Psoas muscle (tissue), 7 donors: ENCODE measurements at regions not wholly inside any gene's neighbourhood (a gene's known extent, or its start where the extent isn't known, plus 50 kb on each side); places are given as distances from the start of the nearest gene placed in this dataset.

Experiments
- ATAC-seq, 4 donors: fragments of 200-7000 bp; cut with Tn5 transposase; one replicate each; pipeline ENCODE4 v1.9.1; 2020; ENCODE audit warnings: moderate library complexity in 3 of 4, mild to moderate bottlenecking in 2 of 4
- DNase-seq, 2 donors: peaks; one replicate each; pipeline ENCODE4 v3.0.0-alpha.2; 2020
- H3K27ac ChIP-seq: fragments of 200-600 bp; one replicate; pipeline ENCODE4 v1.8.0; 2022
- H3K27me3 ChIP-seq, 3 donors: fragments of 200-600 bp in 1 of 3; one replicate each; pipeline versions ENCODE4 v1.6.1 to v1.8.0; 2013 to 2022; ENCODE audit warnings: low read length in 2 of 3, mild to moderate bottlenecking in 2 of 3, moderate library complexity in 1 of 3; ENCODE audit not compliant: insufficient read depth in 3 of 3
- H3K36me3 ChIP-seq, 2 donors: fragments of 200-600 bp in 1 of 2; one replicate each; pipeline versions ENCODE4 v1.6.1 to v1.8.0; 2013 to 2022; ENCODE audit warnings: low read depth in 1 of 2, mild to moderate bottlenecking in 1 of 2, moderate library complexity in 1 of 2; ENCODE audit not compliant: insufficient read depth in 1 of 2
- H3K4me1 ChIP-seq: fragments of 200-600 bp; one replicate; pipeline ENCODE4 v1.8.0; 2022
- H3K4me3 ChIP-seq: fragments of 200-600 bp; one replicate; pipeline ENCODE4 v1.8.0; 2022; ENCODE audit warnings: mild to moderate bottlenecking
- H3K9me3 ChIP-seq: fragments of 200-600 bp; one replicate; pipeline ENCODE4 v1.8.0; 2022
- WGBS, 3 donors: extraction: QIAGEN DNeasy Blood & Tissue Kit; methylation state at CpG; one replicate each; pipeline versions ENCODE4 v1.1.6 to v1.1.7; 2013; 5-methylcytosine and 5-hydroxymethylcytosine counted together
- intact Hi-C, 2 donors: fragments of 100-400 bp; cut with DNase I; formaldehyde crosslinking; loops; one replicate each; pipeline versions ENCODE4 v1.11.0 to v1.14.2; 2022
- TF ChIP-seq, protein P1 (sequence below): fragments of 200-600 bp; IDR thresholded peaks from one replicate; pipeline ENCODE4 v1.8.0; 2022; ENCODE audit warnings: antibody characterized with exemption
- donor health status: healthy with polysubstance abuse.
- donor health status: DM: no; HTN: no; CAD: no; lungs with moderate emphysema.
- donor health status: Bipolar disorder and iron deficiency.
- donor health status: healthy.
- donor health status: DM: yes; HTN: yes; CAD: no.
- donor health status: DM: no; HTN: no; CAD: no.
- donor health status: DM: yes; HTN: yes; CAD: no.

DNA sequence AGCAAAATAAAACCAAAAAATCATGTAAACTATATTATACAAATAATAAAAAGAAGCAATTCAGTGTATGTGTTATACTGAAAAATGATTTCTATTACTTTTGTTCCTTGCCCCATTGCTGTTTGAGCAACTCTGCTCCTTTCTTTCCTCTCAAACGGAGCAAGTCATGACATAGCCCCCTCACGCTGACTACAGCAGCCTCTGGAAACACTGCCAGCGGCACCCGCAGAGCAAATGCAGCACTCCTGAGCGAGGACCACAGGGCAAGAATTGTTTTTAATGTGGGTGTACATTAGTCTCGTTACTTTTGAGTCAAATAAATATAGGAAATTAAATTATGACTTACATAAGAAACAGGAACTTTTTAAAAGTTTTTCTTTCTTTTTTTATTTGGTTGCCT, 350.1 kb upstream of the HSF2 start:
- no peak for DNase-seq
- peak overlapping the region; percentile 33 for H3K4me3 ChIP-seq
- TF ChIP-seq, protein P1, sequence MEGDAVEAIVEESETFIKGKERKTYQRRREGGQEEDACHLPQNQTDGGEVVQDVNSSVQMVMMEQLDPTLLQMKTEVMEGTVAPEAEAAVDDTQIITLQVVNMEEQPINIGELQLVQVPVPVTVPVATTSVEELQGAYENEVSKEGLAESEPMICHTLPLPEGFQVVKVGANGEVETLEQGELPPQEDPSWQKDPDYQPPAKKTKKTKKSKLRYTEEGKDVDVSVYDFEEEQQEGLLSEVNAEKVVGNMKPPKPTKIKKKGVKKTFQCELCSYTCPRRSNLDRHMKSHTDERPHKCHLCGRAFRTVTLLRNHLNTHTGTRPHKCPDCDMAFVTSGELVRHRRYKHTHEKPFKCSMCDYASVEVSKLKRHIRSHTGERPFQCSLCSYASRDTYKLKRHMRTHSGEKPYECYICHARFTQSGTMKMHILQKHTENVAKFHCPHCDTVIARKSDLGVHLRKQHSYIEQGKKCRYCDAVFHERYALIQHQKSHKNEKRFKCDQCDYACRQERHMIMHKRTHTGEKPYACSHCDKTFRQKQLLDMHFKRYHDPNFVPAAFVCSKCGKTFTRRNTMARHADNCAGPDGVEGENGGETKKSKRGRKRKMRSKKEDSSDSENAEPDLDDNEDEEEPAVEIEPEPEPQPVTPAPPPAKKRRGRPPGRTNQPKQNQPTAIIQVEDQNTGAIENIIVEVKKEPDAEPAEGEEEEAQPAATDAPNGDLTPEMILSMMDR = no peak

DNA sequence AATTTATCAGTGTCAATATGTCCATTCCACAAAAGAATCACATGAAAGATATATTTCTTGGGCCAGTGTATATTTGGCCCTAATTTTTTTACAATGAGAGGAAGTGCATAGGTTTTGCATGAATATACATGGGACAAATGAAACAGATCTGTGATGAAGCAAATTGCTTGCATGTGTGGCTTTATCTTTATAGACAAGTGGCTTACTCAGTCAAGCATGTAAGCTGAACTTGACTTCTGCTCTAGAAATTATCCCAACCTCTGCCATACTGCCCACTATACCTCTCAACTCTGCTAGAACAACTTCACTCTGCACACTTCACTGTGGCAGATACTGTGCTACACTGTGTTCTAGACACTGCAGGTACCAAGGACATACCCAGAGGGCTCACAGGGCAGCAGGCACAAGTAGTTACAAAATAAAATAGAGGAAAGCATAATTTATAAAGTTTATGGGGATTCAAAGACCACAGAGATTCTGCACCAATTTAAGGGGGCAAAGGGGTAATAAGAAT, 349.2 kb upstream of the HSF2 start:
- no peak overlapping the region for H3K27ac ChIP-seq
- H3K27me3 ChIP-seq = peaks cover 0 to 3% (median 0%) of the 10 kb centered on the region in 3 donors
- peaks cover 8% of the 10 kb centered on the region for H3K4me1 ChIP-seq
- H3K9me3 ChIP-seq = no peaks in the 10 kb centered on the region
- TF ChIP-seq, protein P1 = no peak
- intact Hi-C loops = loop anchor here in 1 of 2 donors (10.0 kb wide), 1 partner anchor 245 kb away; no protein-coding TSS in a partner anchor
- no peak for DNase-seq
- H3K4me3 ChIP-seq = no peak overlapping the region
- ATAC-seq = no peak
- H3K36me3 ChIP-seq = no peaks in the 10 kb centered on the region

More for the DNA sequence above, 350.1 kb upstream of the HSF2 start:
- peak in 1 of 4 donors; percentile 64 for ATAC-seq
- 49 to 54% (median 52%) methylated on average over 6 of the region's 6 CpGs for WGBS, 3 donors
- no peaks in the 10 kb centered on the region for H3K9me3 ChIP-seq
- no peak overlapping the region for H3K27ac ChIP-seq
- intact Hi-C loops = loop anchor here (10.0 kb wide), 2 partner anchors 135 to 425 kb away; partner anchors contain the start of gene SERINC1 (in 1 of the 2)
- H3K4me1 ChIP-seq = peaks cover 8% of the 10 kb centered on the region
- H3K36me3 ChIP-seq = no peaks in the 10 kb centered on the region
- peaks cover 0 to 3% (median 0%) of the 10 kb centered on the region in 3 donors for H3K27me3 ChIP-seq

DNA sequence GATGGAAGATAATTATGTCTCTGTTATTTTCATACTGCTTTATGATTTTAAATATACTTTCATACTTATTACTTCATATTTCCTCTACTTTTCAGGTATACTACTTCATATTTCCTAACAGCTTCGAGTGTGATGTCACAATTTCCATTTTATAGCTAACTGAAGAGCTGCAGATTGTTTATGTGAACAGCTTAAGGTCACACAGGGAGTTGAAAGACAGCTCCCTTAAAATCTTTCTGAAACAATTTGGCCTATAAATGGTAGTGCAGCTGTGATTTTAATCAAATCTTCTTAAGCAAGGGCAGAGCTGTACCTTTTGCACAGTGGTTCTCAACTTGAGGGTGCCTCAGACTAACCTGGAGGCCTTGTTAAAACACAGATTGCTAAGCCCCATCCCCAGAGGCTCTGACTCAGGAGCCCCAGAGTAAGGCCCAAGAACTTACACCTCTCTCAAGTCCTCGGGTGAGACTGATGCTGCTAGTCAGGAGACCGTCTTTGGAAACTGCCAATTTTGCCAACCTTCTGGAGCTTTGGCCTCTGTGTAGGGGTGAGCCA, 347.0 kb upstream of the HSF2 start:
- no peaks in the 10 kb centered on the region for H3K9me3 ChIP-seq
- ATAC-seq (no peak), DNase-seq (no peak)
- no peaks in the 10 kb centered on the region for H3K27me3 ChIP-seq
- H3K4me3 ChIP-seq = no peak overlapping the region
- no peaks in the 10 kb centered on the region for H3K36me3 ChIP-seq
- WGBS, 3 donors = 58 to 66% (median 61%) methylated on average over 3 of the region's 3 CpGs
- TF ChIP-seq, protein P1 = no peak
- intact Hi-C loops = loop anchor here in 1 of 2 donors (10.0 kb wide), 1 partner anchor 242 kb away; no protein-coding TSS in a partner anchor
- H3K4me1 ChIP-seq = peaks cover 8% of the 10 kb centered on the region
- H3K27ac ChIP-seq = no peak overlapping the region

DNA sequence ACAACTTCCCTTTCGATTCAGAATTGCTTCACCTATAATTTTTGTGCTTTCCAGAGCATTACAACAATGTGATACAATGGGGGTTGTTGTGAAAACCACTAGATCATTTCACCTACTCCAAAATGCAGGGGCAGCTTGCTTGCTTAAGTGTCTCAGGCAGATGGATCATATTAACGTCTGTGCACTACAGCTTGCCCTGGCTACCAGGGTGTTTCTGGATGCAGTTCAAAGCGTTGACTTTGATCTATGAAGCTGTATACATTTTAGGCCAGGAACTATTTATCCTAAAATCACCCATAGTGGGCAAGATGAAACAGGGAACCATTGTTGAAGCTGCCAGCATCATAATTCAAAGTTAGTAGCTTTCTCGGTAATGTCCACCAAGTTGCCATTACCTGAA, 339.5 kb upstream of the HSF2 start:
- no peaks in the 10 kb centered on the region for H3K9me3 ChIP-seq
- no peak overlapping the region for H3K27ac ChIP-seq
- H3K4me1 ChIP-seq = no peaks in the 10 kb centered on the region
- 42 to 53% (median 43%) methylated on average over 4 of the region's 4 CpGs for WGBS, 3 donors
- intact Hi-C loops = loop anchor here in 1 of 2 donors (10.0 kb wide), 1 partner anchor 235 kb away; no protein-coding TSS in a partner anchor
- no peaks in the 10 kb centered on the region for H3K36me3 ChIP-seq
- no peak overlapping the region for H3K4me3 ChIP-seq
- H3K27me3 ChIP-seq = no peaks in the 10 kb centered on the region
- TF ChIP-seq, protein P1 = no peak
- DNase-seq = no peak
- ATAC-seq = no peak
